ENCODE measurements at regions not wholly inside any gene's neighbourhood (a gene's known extent, or its start where the extent isn't known, plus 50 kb on each side); places are given as distances from the start of the nearest gene placed in this dataset.
"Not testable (repeated sequence)": the region's sequence is repeated elsewhere in the genome, so short reads cannot be mapped to it uniquely, and the experiment has no call there.

- TF ChIP-seq YY1 (IDR thresholded peaks at IDR 0.05; ENCODE audit: insufficient read depth, insufficient read length); ZNF274 (IDR thresholded peaks at IDR 0.05; ENCODE audit: low read depth, low read length): not testable (repeated sequence)
Observed at GRCh38 chr13:63236667-63237396, 1821.2 kb upstream of the PCDH20 start.
